ENCODE measurements at regions not wholly inside any gene's neighbourhood (a gene's known extent, or its start where the extent isn't known, plus 50 kb on each side); places are given as distances from the start of the nearest gene placed in this dataset.

DNA sequence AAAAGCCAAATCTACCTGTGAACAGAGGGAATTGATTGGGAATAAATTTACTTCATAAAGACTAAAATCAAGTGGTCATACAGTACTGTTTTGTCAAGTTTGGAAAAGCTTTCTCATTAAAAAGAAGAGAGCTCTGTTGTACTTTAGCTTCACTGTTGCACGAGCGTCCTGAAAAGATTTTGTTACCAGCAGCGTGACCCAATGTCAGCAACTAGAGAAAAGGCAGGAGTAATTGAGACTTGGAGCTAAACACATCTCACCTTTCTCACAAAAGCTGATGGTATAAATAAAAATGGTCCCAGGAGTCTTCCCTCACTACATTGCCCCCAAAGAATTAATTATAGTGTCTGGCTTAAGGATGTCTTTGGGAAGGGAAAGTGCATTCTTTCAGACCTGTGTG, 613.7 kb downstream of the OLFM4 start:
- TF ChIP-seq JUN (IDR thresholded peaks at IDR 0.05; ENCODE audit: borderline replicate concordance, insufficient read depth, insufficient read length, low read depth): no peak
- TF ChIP-seq FOS (IDR thresholded peaks at IDR 0.05; ENCODE audit: borderline replicate concordance, insufficient read depth, low read length): no peak
- TF ChIP-seq, protein P1, sequence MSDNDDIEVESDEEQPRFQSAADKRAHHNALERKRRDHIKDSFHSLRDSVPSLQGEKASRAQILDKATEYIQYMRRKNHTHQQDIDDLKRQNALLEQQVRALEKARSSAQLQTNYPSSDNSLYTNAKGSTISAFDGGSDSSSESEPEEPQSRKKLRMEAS (IDR thresholded peaks at IDR 0.05; ENCODE audit: insufficient read depth, insufficient read length): no peak
- no peak for TF ChIP-seq EZH2 (IDR thresholded peaks at IDR 0.05; ENCODE audit: borderline replicate concordance, low read depth, low read length, severe bottlenecking)
- Histone ChIP-seq H2AFZ (ENCODE audit: low read depth, low read length) (no peak overlapping the region), H3K9ac (replicated peaks; ENCODE audit: extremely low read depth, insufficient read depth, low read length) (no peak overlapping the region), H3K36me3 (ENCODE audit: control insufficient read depth in 2 of 2, extremely low read depth in 1 of 2, insufficient read depth in 2 of 2, low read length in 2 of 2) (no peaks in the 10 kb centered on the region), H3K4me3 (replicated peaks in 1 of 3; ENCODE audit: insufficient read depth in 1 of 3, low read depth in 1 of 3, low read length in 3 of 3) (no peak overlapping the region), H3K27ac (ENCODE audit: insufficient read depth, low read depth, low read length) (no peak overlapping the region), H3K4me1 (ENCODE audit: control insufficient read depth, extremely low read depth, insufficient read depth, low read length) (no peaks in the 10 kb centered on the region), H3K79me2 (ENCODE audit: control insufficient read depth, insufficient read depth, low read length) (no peaks in the 10 kb centered on the region), H3K9me3 (replicated peaks; ENCODE audit: control insufficient read depth, insufficient read depth, low read length) (no peaks in the 10 kb centered on the region), H3K9me1 (replicated peaks; ENCODE audit: control insufficient read depth, extremely low read depth, insufficient read depth, low read length) (no peaks in the 10 kb centered on the region), H3K4me2 (ENCODE audit: insufficient read depth, low read length) (no peak overlapping the region), H4K20me1 (replicated peaks; ENCODE audit: control insufficient read depth, extremely low read depth, insufficient read depth, low read length) (no peaks in the 10 kb centered on the region), H3K27me3 (ENCODE audit: control insufficient read depth in 2 of 2, insufficient read depth in 2 of 2, low read length in 2 of 2) (no peaks in the 10 kb centered on the region)
- BruUV-seq (replicated peaks): no TSS peak
- ChIA-PET POLR2A (no interaction called here), CTCF (no interaction called here)
- dilution Hi-C loops (cut with MboI; ENCODE audit: extremely low pct_ligation_motif_present, low sequenced_read_pairs): no loop called here
- intact Hi-C loops (cut with micrococcal nuclease): no loop called here
- FAIRE-seq (no peak), DNase-seq (ENCODE audit: low read depth, low spot score) (no peak)

DNA sequence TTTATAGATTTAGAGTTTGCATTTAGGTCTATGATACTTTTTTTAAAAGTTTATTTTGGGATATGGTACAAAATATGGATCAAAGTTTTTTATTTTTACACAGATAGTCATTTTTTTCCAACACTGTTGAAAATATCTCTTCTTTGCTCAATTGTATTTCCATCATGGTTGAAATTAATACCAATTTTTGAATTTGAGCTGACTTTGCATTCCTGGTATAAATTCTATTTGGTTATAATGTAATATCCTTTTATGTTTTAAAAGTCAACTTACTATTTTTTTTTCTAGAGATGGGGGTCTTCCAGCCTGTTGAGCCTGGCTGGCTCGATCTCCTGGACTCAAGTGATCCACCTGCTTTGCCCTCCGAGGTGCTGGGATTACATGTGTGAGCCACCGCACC, 620.1 kb downstream of the OLFM4 start:
- no peak for TF ChIP-seq FOS (IDR thresholded peaks at IDR 0.05; ENCODE audit: borderline replicate concordance, insufficient read depth, low read length)
- no peak for TF ChIP-seq POLR2A (IDR thresholded peaks at IDR 0.05; ENCODE audit: low read depth, low read length)
- no peak for TF ChIP-seq POLR2AphosphoS5 (IDR thresholded peaks at IDR 0.05; ENCODE audit: insufficient read depth, low read depth, low read length)
- POLR2A ChIA-PET: no interaction called here

More for the DNA sequence above, 620.1 kb downstream of the OLFM4 start:
- Histone ChIP-seq H3K9me3 (replicated peaks; ENCODE audit: control insufficient read depth, insufficient read depth, low read length) (no peaks in the 10 kb centered on the region), H3K4me3 (replicated peaks in 1 of 3; ENCODE audit: insufficient read depth in 1 of 3, low read depth in 1 of 3, low read length in 3 of 3) (no peak overlapping the region), H3K27ac (ENCODE audit: insufficient read depth, low read depth, low read length) (no peak overlapping the region), H3K9ac (replicated peaks; ENCODE audit: extremely low read depth, insufficient read depth, low read length) (no peak overlapping the region), H2AFZ (ENCODE audit: low read depth, low read length) (no peak overlapping the region), H3K4me2 (ENCODE audit: insufficient read depth, low read length) (no peak overlapping the region), H3K9me1 (replicated peaks; ENCODE audit: control insufficient read depth, extremely low read depth, insufficient read depth, low read length) (no peaks in the 10 kb centered on the region), H3K27me3 (ENCODE audit: control insufficient read depth in 2 of 2, insufficient read depth in 2 of 2, low read length in 2 of 2) (no peaks in the 10 kb centered on the region), H4K20me1 (replicated peaks; ENCODE audit: control insufficient read depth, extremely low read depth, insufficient read depth, low read length) (no peaks in the 10 kb centered on the region), H3K4me1 (ENCODE audit: control insufficient read depth, extremely low read depth, insufficient read depth, low read length) (no peaks in the 10 kb centered on the region), H3K79me2 (ENCODE audit: control insufficient read depth, insufficient read depth, low read length) (no peaks in the 10 kb centered on the region), H3K36me3 (ENCODE audit: control insufficient read depth in 2 of 2, extremely low read depth in 1 of 2, insufficient read depth in 2 of 2, low read length in 2 of 2) (no peaks in the 10 kb centered on the region)
- intact Hi-C loops (cut with micrococcal nuclease): no loop called here
- DNase-seq (ENCODE audit: low read depth, low spot score) (no peak), FAIRE-seq (no peak)
- no TSS peak for BruUV-seq (replicated peaks)
- dilution Hi-C loops (cut with MboI; ENCODE audit: extremely low pct_ligation_motif_present, low sequenced_read_pairs): no loop called here
- CTCF ChIA-PET: no interaction called here
